Choroid plexus epithelial cell (primary cell): ENCODE measurements at regions not wholly inside any gene's neighbourhood (a gene's known extent, or its start where the extent isn't known, plus 50 kb on each side); places are given as distances from the start of the nearest gene placed in this dataset.

Experiments used
- DNase-seq: peaks from one replicate; pipeline ENCODE4 v3.0.0-alpha.2; 2010; ENCODE audit warnings: low read depth
- H3K4me3 ChIP-seq: 2 replicates; pipeline ENCODE4 v1.5.1; 2011; ENCODE audit warnings: low read depth, mild to moderate bottlenecking, control low read depth, low read length, moderate library complexity
- CTCF ChIP-seq: conservative IDR thresholded peaks from 2 replicates; pipeline ENCODE4 v1.5.1; 2011; ENCODE audit warnings: low read depth, mild to moderate bottlenecking, control low read depth, inconsistent platforms, low read length, moderate library complexity

GRCh38 chr12:105975351-105975750 is 163.4 kb downstream of the NUAK1 start:
- TF ChIP-seq CTCF, result no peak
- no peak overlapping the region for H3K4me3 ChIP-seq
- DNase-seq, result no peak

GRCh38 chr12:105977236-105977635 is 161.5 kb downstream of the NUAK1 start:
- TF ChIP-seq CTCF, result no peak
- no peak overlapping the region for H3K4me3 ChIP-seq
- no peak for DNase-seq

- peak; percentile 96 for DNase-seq
- no peak for TF ChIP-seq CTCF
- no peak overlapping the region for H3K4me3 ChIP-seq
These were observed 161.1 kb downstream of the NUAK1 start for GRCh38 chr12:105977652-105978051.

GRCh38 chr12:105978276-105978675 is 160.5 kb downstream of the NUAK1 start:
- no peak for TF ChIP-seq CTCF
- no peak overlapping the region for H3K4me3 ChIP-seq
- no peak for DNase-seq

- TF ChIP-seq CTCF, result no peak
- DNase-seq, result no peak
- no peak overlapping the region for H3K4me3 ChIP-seq
These were observed 160.1 kb downstream of the NUAK1 start for GRCh38 chr12:105978686-105979085.

- TF ChIP-seq CTCF, result no peak
- no peak overlapping the region for H3K4me3 ChIP-seq
- DNase-seq, result no peak
These were observed 158.7 kb downstream of the NUAK1 start for GRCh38 chr12:105980085-105980484.

- H3K4me3 ChIP-seq, result no peak overlapping the region
- TF ChIP-seq CTCF, result no peak
- DNase-seq, result no peak
These were observed 158.2 kb downstream of the NUAK1 start for GRCh38 chr12:105980533-105980932.
